ENCODE measurements at regions not wholly inside any gene's neighbourhood (a gene's known extent, or its start where the extent isn't known, plus 50 kb on each side); places are given as distances from the start of the nearest gene placed in this dataset.
"Not testable (repeated sequence)": the region's sequence is repeated elsewhere in the genome, so short reads cannot be mapped to it uniquely, and the experiment has no call there.

- ATAC-seq: no peak
Observed at GRCh38 chr3:61444782-61445181, 116.6 kb upstream of the PTPRG start.

- ATAC-seq: no peak
Observed at GRCh38 chr3:61445924-61446323, 115.4 kb upstream of the PTPRG start.

- no peak for ATAC-seq
Observed at GRCh38 chr3:61446341-61446740, 115.0 kb upstream of the PTPRG start.

- ATAC-seq: no peak
Observed at GRCh38 chr3:61448378-61448777, 113.0 kb upstream of the PTPRG start.

GRCh38 chr3:61449327-61450040 lies 111.9 kb upstream of the PTPRG start:
- no peak for ATAC-seq

- no peak for ATAC-seq
Observed at GRCh38 chr3:61450866-61451265, 110.5 kb upstream of the PTPRG start.

GRCh38 chr3:61451841-61452240 lies 109.5 kb upstream of the PTPRG start:
- no peak for ATAC-seq

GRCh38 chr3:61452535-61453090 lies 108.8 kb upstream of the PTPRG start:
- ATAC-seq: no peak

GRCh38 chr3:61454006-61454585 lies 107.3 kb upstream of the PTPRG start:
- no peak for ATAC-seq

GRCh38 chr3:61454801-61455200 lies 106.6 kb upstream of the PTPRG start:
- no peak for ATAC-seq

GRCh38 chr3:61460636-61461035 lies 100.7 kb upstream of the PTPRG start:
- ATAC-seq: no peak

GRCh38 chr3:61463191-61463590 lies 98.2 kb upstream of the PTPRG start:
- ATAC-seq: no peak

GRCh38 chr3:61464518-61465140 lies 96.7 kb upstream of the PTPRG start:
- no peak for ATAC-seq

GRCh38 chr3:61466357-61466756 lies 95.0 kb upstream of the PTPRG start:
- no peak for ATAC-seq

GRCh38 chr3:61483997-61484396 lies 77.4 kb upstream of the PTPRG start:
- ATAC-seq: no peak

GRCh38 chr3:61493339-61493738 lies 68.0 kb upstream of the PTPRG start:
- ATAC-seq: no peak

GRCh38 chr3:61494309-61494708 lies 67.1 kb upstream of the PTPRG start:
- not testable (repeated sequence) for ATAC-seq

- ATAC-seq: no peak
Observed at GRCh38 chr3:61497463-61497862, 63.9 kb upstream of the PTPRG start.

- ATAC-seq: no peak
Observed at GRCh38 chr3:61505197-61505596, 56.2 kb upstream of the PTPRG start.

GRCh38 chr3:61507946-61508345 lies 53.4 kb upstream of the PTPRG start:
- no peak for ATAC-seq
